Lower leg skin (tissue), 4 donors: ENCODE measurements at regions not wholly inside any gene's neighbourhood (a gene's known extent, or its start where the extent isn't known, plus 50 kb on each side); places are given as distances from the start of the nearest gene placed in this dataset.

Experiments used
- DNase-seq, 2 donors: peaks; one replicate each; pipeline ENCODE4 v3.0.0-alpha.2; 2019; ENCODE audit warnings: low spot score in 2 of 2
- H3K4me3 ChIP-seq: fragments of 200-600 bp; sonication (generic); 2 replicates; pipeline ENCODE4 v1.5.1; 2017; ENCODE audit warnings: mild to moderate bottlenecking, low read depth; ENCODE audit not compliant: poor library complexity, severe bottlenecking
- POLR2A ChIP-seq, 2 donors: fragments of 450-650 bp; IDR thresholded peaks; one replicate each; pipeline ENCODE4 v1.6.1; 2016 to 2017; ENCODE audit warnings: antibody characterized with exemption in 2 of 2, mild to moderate bottlenecking in 1 of 2, moderate library complexity in 1 of 2
- WGBS, 2 donors: methylation state at CpG; one replicate each; pipeline ENCODE4 v1.1.5; 2018; 5-methylcytosine and 5-hydroxymethylcytosine counted together
- intact Hi-C: fragments of 100-400 bp; cut with DNase I; formaldehyde crosslinking; loops from one replicate; pipeline ENCODE4 v1.15.0; 2023; ENCODE audit warnings: low total_unique reads
- TF ChIP-seq, protein P1 (sequence below), 3 donors: fragments of 450-650 bp; IDR thresholded peaks; one replicate each; pipeline ENCODE4 v1.5.1; 2016; ENCODE audit warnings: antibody characterized with exemption in 3 of 3, mild to moderate bottlenecking in 3 of 3, moderate library complexity in 2 of 3

DNA sequence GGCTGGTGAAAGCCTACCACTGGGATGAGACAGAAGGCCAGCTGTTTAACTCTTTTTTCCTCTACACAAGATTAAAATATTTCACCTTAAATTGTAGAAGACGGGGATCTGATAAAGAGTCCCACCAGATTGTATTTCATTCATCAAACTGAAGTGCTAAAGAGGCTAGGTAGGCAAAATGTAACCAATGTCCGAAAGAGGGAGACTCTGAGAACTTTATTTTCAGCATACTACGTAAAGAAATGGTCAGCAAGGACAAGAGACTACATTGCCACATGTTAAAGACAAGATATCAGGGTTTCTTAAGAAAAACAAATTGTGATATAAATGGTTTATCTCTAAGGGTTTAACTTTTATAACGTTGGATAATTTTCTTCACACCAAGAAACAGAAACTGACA is 71.6 kb upstream of the INPP4B start:
- no peak for DNase-seq
- H3K4me3 ChIP-seq: no peak overlapping the region
- intact Hi-C loops: no loop called here
- TF ChIP-seq, protein P1, sequence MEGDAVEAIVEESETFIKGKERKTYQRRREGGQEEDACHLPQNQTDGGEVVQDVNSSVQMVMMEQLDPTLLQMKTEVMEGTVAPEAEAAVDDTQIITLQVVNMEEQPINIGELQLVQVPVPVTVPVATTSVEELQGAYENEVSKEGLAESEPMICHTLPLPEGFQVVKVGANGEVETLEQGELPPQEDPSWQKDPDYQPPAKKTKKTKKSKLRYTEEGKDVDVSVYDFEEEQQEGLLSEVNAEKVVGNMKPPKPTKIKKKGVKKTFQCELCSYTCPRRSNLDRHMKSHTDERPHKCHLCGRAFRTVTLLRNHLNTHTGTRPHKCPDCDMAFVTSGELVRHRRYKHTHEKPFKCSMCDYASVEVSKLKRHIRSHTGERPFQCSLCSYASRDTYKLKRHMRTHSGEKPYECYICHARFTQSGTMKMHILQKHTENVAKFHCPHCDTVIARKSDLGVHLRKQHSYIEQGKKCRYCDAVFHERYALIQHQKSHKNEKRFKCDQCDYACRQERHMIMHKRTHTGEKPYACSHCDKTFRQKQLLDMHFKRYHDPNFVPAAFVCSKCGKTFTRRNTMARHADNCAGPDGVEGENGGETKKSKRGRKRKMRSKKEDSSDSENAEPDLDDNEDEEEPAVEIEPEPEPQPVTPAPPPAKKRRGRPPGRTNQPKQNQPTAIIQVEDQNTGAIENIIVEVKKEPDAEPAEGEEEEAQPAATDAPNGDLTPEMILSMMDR (IDR thresholded peaks at IDR 0.05): no peak
- no peak for TF ChIP-seq POLR2A (IDR thresholded peaks at IDR 0.05)
- WGBS, 2 donors: 87 to 91% methylated on average over 4 of the region's 4 CpGs

DNA sequence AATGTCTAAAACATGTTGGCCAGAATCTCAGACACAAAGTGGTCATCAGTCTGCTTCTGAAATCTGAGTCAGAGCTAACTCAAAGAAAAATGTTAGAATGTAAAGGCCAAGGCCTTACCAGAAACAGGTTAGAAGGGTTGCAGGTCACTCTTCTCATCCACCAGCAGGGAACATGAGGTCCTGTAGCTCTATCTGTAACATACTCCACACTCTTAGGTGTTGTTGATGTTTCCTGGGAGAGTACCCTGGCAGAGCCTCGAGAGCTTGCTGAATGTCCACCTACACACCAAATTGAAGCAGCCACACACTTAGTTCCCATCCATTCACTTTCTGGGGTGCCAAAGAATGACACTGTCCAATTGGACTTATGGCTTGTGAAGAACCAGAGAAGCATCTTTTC is 76.6 kb upstream of the INPP4B start:
- intact Hi-C loops: no loop called here
- TF ChIP-seq, protein P1 (IDR thresholded peaks at IDR 0.05): no peak
- no peak for TF ChIP-seq POLR2A (IDR thresholded peaks at IDR 0.05)
- WGBS, 2 donors: 54 to 83% methylated on average over 1 of the region's 1 CpG
- no peak for DNase-seq
- H3K4me3 ChIP-seq: no peak overlapping the region

GRCh38 chr4:142923619-142924018 is 77.5 kb upstream of the INPP4B start:
- TF ChIP-seq, protein P1 (IDR thresholded peaks at IDR 0.05): no peak
- TF ChIP-seq POLR2A (IDR thresholded peaks at IDR 0.05): no peak
- no peak for DNase-seq
- H3K4me3 ChIP-seq: no peak overlapping the region
- intact Hi-C loops: no loop called here

DNA sequence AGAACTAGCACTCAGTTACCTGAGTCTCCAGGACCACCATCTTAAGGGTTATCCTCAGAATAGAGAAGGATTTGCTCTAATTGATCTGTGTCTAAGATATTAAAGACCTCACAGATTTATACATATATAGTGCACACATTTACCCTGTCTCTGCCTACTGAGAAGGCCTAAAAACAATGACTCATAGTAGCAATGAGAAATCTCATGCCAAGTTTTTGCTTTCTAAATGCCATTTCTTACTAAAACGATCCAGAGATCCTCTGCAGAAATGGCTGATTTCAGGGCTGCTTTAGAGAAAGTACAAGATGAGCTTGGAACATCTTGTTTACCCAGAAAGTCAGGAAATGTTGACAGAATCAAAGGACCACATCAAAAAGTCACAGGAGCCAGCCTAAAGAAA is 79.1 kb upstream of the INPP4B start:
- intact Hi-C loops: no loop called here
- TF ChIP-seq, protein P1 (IDR thresholded peaks at IDR 0.05): no peak
- no peak for TF ChIP-seq POLR2A (IDR thresholded peaks at IDR 0.05)
- no peak for DNase-seq
- H3K4me3 ChIP-seq: no peak overlapping the region
- WGBS, 2 donors: 26 to 44% methylated on average over 1 of the region's 1 CpG

DNA sequence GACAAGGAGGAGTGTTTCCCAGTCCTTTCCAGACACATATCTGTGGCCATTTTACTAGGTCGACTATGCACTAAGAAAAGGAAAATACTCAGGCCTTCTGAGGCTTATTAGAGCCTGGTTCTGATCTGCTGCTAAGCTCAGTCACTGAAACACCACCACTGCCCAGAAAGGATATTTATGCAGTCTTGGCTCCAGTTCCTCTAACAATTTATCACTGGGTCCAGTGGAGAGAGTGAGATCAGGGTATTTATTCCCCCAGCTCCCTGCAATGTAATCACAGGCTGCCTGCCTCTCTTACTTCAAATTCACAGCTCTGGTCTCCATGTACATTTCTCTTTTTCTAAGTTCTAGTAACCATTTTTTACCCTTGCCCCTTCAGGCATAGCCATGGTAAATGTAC is 81.6 kb upstream of the INPP4B start:
- intact Hi-C loops: no loop called here
- no peak for DNase-seq
- TF ChIP-seq, protein P1 (IDR thresholded peaks at IDR 0.05): no peak
- no peak for TF ChIP-seq POLR2A (IDR thresholded peaks at IDR 0.05)
- 47 to 48% methylated on average over 1 of the region's 1 CpG for WGBS, 2 donors
- H3K4me3 ChIP-seq: no peak overlapping the region

DNA sequence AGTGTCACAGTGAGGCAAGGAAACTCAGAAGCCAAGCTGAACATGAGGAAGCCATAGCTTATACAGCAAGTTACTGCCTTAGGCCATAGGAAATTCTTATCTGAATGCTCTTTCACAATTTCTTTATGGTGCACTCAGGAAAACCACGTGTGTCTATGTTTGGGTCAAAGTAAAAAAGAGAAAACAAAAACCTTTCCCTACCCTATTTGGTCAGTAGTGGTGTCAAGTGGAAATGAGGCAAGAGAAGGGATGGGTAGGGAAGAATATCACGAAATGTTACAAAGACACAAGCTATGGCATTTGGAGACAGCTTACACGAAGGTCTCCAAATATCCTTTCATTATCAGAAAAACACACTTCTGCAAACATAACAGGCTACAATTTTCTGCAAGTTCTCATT is 83.4 kb upstream of the INPP4B start:
- intact Hi-C loops: no loop called here
- DNase-seq: no peak

More for the DNA sequence above, 83.4 kb upstream of the INPP4B start:
- no peak overlapping the region for H3K4me3 ChIP-seq
- TF ChIP-seq, protein P1 (IDR thresholded peaks at IDR 0.05): no peak
- no peak for TF ChIP-seq POLR2A (IDR thresholded peaks at IDR 0.05)
- WGBS, 2 donors: 40 to 48% methylated on average over 3 of the region's 3 CpGs
